NCI-H2196 (cell line): ENCODE measurements at regions not wholly inside any gene's neighbourhood (a gene's known extent, or its start where the extent isn't known, plus 50 kb on each side); places are given as distances from the start of the nearest gene placed in this dataset.
"Not testable (repeated sequence)": the region's sequence is repeated elsewhere in the genome, so short reads cannot be mapped to it uniquely, and the experiment has no call there.

Source experiments
- DNase-seq: peaks from one replicate; lab custom pipeline; 2025; ENCODE audit not compliant: unreplicated experiment; lab: John Stamatoyannopoulos, UW

DNA sequence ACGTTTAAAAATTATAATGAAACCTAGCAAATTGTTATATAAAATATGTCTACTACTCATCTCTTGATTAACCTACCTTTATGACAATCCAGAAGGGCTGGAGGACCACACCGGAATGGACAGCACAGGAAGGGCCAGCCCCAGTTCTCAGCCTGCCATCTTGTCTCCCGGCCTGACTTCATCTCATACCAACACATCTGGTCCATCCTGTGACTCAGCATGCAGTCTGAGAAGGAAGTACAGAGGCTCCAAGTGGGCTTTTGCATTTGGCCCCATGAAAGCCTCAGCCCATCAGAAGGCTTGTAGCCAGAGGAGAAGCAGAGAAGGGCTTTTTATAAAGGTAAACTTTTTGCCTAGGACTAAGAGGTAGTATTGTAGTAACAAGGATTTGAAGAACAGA is 436.6 kb downstream of the MRPL39 start:
- DNase-seq, result no peak

DNA sequence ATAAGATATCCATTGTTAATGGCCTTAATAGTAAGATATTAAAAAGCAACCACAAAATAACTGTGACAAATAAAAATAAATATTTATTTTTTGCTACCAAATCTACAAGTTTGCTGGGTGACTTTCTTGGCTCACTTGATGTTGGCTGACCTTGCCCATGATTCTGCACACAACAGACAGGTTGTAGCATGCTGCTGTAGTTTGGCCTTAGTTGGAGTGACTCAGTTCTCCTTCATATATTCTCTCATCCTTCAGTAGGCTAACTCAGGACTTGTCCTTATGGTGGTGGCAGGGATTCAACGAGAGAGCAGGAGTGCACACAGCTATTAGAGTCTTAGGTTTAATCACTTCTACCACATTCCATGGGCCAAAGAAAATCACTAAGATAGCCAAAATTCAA is 437.9 kb downstream of the MRPL39 start:
- no peak for DNase-seq

DNA sequence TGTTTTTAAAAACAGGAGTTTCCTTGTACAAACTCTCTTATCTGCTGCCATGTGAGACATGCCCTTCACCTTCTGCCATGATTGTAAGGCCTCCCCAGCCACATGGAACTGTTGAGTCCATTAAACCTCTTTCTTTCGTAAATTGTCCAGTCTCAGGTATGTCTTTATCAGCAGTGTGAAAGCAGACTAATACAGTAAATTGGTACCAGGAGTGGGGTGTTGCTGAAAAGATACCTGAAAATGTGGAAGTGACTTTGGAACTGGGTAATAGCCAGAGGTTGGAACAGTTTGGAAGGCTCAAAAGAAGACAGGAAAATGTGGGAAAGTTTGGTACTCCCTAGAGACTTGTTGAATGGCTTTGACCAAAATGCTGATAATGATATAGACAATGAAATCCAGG is 440.4 kb downstream of the MRPL39 start:
- DNase-seq, result not testable (repeated sequence)

DNA sequence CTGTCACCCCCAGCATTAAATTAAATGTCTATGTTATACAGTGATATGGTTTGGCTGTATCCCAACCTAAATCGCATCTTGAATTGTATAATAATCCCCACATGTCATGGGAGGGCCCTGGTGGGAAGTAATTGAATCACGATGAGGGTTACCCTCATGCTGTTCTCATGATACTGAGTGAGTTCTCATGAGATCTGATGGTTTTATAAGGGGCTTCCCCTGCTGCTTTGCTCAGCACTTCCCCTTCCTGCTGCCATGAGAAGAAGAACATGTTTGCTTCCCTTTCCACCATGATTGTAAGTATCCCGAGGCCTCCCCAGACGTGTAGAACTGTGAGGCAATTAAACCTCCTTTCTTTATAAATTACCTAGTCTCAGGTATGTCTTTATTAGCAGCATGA is 445.7 kb downstream of the MRPL39 start:
- DNase-seq, result no peak

DNA sequence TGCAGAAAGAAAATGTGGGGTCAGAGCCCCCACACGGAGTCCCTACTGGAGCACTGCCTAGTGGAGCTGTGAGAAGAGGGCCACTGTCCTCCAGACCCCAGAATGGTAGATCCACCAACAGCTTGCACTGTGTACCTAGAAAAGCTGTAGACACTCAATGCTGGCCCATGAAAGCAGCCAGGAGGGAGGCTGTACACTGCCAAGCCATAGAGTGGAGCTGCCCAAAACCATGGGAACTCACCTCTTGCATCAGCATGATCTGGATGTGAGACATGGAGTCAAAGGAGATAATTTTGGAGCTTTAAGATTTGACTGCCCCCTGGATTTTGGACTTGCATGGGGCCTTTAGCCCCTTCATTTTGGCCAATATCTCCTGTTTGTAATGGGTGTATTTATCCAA is 452.3 kb downstream of the MRPL39 start:
- not testable (repeated sequence) for DNase-seq

DNA sequence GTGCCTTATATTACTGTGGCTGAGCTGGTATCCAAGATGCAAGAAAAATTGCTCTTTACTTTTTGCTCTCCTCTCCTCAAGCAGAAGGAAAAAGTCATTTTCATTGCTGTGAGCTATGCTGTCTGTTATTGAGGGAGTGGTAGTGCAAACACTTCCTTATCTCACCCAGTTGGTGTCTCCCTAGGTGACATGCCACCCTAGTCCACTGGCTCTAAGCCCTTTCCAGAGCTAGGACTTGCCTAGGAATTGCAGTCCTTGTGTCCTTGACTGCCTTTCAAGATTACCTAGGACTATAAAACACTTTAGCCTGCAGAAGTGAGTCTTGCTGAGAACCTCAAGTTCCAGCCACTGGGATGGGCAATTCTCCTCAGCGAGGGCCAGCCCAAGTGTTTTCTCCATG is 458.3 kb downstream of the MRPL39 start:
- no peak for DNase-seq

DNA sequence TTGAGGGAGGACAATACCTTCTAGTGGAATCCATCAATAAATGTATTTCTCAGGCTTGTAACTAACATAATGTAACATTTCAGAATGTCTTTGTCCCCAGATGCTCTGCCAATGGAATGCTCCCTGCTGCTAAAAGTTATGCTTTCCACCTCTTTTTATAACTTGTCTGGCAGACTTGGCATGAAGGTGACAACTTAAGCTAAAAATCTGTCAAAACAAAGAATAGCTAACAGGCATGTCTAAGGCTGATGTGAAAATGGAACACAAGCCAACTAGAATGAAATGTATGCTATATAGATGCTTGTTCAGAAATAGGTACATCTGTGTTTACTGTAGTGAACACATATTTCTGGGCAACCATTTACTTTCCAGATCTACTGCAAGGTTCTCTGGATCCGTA is 467.9 kb downstream of the MRPL39 start:
- DNase-seq, result no peak

DNA sequence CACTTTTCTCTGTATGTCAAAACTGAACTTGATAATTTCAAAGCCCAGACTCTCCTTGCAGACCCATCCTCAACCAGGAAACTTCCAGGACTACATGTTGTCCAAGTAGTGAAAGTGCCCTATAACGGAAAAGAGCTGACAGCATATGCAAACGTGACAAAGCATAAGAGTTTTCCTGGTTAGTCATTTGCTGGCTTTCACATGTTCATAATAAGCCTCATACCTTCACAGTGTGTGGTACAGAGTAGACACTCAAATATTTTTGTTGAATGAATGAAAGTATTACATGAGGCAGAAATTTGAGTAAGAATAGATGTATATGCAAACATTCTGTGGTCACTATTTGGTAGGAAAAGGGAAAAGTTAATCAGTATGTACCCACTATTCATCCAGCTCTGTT is 473.3 kb downstream of the MRPL39 start:
- DNase-seq, result no peak

DNA sequence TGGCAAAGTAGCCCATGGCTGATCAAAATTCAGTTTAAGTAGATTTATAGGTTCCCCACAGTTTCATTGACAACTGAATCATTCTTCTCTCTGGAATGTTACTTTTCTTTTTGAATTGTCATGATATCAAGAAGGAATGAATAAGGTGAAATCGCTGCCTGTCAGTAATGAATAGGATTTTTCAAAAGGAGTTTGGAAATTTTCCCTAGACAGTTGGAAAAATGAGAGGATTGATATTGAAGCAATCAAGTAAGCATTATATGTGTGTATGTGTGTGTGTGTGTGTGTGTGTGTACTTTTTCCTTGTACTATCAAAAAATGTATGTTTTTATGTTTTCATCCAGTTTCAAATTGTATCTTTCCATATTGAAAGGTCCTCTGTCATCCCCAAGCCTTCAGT is 479.5 kb downstream of the MRPL39 start:
- DNase-seq, result no peak

DNA sequence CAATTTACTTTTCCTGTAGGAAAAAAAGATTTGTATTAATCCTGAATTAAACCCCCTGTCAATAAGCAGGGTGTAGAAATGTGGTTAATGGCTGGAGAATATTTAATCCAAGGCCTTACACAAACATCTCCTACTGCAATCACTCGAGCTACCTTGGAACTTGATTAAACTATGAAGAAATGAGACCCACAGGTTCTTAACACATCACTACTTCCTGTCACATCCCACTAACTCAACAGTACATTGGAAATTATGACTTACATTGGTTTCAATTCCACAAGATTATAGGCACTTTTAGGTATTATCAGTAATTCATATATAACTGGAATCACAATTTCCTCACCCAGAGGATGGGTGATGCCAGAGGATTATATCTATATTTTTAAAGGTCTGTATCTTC is 480.3 kb downstream of the MRPL39 start:
- DNase-seq, result no peak

DNA sequence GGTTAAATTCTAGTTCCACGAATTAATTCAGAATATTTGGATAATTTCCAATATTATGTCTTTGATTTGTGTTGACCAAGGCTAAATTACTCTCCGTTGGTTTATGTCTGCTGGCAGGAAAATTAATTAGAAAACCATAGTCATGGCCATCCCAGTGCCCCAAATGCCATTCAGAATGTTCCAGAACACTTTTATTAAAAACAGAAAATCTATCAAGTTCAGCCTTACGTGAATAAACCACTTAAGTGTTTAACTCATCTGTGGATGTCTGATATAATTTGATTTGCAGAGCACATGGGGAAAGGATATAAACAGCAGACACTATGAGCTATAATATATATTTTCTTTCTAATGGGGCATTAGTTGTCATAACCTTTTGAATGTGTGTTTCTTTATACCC is 480.7 kb downstream of the MRPL39 start:
- DNase-seq, result no peak

DNA sequence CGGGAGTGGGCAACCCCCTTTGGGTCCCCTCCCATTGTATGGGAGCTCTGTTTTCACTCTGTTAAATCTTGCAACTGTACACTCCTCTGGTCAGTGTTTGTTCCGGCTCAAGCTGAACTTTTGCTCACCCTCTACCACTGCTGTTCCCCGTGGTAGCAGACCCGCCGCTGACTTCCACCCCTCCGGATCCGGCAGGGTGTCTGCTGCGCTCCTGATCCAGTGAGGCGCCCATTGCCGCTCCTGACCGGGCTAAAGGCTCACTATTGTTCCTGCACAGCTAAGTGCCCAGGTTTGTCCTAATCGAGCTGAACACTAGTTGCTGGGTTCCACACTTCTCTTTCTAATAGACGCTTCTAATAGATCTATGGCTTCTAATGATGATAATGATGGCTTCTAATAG is 488.6 kb downstream of the MRPL39 start:
- DNase-seq, result no peak

DNA sequence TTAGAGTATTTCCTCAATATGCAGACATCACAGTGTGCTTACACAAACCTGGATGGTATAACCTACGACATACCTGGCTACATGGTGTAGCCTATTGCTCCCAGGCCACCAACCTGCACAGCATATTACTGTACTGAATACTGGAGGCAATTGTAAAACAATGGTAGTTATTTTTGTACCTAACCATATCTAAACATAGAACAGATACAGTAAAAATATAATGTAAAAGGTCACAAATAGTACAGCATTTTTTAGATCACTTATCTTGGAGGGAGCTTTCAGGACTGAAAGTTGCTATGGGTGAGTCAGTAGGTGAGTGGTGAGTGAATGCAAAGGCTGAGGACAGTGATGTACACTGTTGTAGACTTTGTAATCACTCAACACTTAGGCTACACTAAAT is 492.3 kb downstream of the MRPL39 start:
- no peak for DNase-seq

DNA sequence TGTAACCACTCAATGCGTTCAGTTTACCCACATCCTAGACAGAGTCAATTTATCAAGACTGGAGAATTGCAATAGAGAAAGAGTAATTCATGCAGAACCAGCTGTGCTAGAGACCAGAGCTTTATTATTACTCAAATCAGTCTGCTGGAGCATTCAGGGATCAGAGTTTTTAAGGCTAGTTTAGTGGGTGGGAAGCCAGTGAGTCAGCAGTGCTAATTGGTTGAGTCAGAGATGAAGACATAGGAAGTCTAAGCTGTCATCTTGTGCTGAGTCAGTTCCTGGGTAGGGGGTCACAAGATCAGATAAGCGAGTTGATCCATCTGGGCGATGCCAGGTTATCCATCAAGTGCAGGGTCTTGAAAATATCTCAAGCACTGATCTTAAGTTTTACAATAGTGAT is 499.6 kb downstream of the MRPL39 start:
- no peak for DNase-seq

DNA sequence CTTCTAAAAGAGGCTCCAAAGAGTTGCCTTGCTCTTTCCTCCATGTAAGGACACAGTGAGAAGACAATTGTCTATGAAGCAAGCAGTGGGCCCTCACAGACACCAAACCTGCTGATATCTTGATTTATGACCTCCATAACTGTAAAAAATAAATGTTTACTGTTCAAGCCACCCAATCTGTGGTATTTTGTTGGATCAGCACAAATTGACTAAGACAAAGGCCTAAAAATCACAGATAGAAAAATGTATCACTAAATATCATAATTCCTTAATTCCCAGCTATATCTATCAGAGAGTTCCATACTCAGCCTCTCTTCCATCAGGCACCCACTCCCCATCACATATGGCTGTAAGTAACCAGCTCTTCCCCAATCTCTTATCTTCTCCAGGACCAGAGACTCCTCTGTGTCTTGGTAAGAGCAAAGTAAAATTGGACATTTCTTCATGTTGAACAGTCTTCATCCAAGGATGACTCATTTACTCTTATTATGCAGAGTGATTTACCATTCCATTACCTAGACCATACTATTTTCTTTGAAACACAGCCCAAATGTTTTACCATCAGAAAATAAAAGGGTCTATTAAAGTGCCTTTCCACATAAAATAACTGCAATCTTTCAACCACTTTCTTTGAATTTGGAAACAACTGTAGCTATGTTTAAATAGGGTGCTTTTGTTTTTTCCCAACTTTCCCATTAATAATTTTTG is 503.6 kb downstream of the MRPL39 start:
- DNase-seq, result no peak

DNA sequence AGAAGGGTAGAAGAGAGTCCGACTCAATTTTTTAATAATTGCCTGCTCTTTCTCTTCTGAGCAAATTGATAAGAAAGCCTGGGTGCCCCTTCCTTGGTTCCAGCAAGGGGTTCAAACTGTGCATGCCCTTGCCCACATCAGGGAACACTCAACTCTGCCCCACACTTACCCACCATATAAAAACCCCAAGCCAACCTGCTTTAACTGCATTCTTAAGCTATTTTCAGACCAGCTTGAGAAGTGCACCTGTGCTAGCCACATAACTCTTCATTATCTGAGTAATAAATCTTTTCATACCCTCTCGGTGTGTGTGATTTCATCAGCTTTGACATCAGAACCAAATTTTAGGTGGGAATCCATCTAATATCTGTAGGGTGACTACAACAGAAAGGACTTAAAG is 509.6 kb downstream of the MRPL39 start:
- DNase-seq, result no peak

DNA sequence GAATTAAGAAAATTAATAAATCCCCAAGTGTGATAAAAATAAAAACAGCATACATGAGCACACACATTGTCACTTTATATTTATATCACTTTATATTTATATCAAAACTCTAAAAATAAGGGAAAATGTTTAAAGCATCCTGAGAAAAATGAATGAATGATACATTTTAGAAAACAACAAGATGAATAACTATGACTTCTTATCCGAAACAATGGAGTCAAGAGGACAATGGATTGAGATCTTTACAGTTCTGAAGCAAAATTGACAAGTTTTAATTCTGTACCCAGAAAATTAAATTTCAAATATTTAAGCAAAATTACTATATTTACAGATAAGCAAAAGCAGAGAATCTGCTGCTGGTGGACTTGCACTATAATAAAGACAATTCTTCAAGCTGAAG is 512.6 kb downstream of the MRPL39 start:
- DNase-seq, result no peak

DNA sequence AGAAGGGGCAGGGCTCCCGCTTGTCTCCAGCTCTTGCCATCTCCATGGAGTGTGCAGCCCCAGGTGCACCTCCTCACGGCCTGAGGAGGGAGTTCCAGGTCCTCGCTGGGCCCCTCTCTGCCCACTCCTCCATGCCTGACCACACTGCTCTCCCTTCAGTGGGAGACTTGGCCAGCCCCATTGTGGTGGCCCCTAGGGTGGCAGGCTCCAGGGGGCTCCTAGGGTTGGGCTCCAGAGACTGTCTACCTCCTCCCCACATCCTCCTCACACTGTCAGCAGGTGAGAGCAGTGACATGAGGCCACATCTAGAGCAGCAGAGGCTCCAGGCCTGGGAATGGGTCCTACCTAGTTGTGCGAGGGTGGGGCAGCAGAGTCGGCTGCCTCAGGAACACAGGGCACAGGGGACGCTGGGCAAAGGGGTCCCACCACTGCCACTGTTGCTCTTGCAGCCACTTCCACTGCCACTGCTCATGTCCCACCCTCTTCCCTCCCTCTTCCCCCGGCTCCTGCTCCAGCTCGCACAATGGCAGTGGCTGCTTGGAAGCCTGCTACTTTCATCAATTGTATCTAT is 514.8 kb downstream of the MRPL39 start:
- no peak for DNase-seq

DNA sequence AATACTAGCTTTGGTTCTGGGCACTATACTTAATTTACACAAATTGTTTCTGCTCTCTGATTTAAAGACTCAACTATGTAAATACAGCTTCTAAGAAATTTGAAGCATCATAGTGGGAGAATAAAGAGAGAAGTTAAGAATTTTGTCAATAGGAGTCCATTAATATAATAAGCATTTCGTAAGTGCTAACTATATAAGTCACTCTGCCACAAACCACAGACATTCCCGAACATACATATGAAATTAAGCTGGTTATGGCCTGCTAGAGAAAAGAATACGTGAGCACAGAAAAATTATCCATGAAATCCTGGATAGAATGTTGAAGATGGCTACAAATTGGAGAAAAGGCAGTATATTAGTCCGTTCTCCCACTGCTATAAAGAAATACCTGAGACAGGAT is 526.2 kb downstream of the MRPL39 start:
- DNase-seq, result no peak

DNA sequence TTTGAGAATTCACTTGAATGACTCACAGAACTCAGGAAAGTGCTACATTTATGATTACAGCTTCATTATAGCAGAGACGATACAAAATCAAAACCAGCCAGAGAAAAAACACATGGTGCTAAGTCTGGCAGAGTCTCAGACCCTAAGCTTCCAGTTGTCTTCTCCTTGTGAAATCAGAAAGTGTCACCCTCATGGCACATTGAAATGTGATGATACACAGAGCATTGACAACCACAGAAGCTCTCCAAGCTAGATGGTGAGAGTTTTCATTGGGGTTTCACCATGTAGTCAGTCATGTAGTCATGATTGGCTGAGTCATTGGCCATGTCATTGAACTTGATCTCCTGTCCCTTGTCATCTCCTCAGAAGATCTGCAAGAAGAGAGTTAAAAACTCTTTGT is 526.6 kb downstream of the MRPL39 start:
- DNase-seq, result no peak

DNA sequence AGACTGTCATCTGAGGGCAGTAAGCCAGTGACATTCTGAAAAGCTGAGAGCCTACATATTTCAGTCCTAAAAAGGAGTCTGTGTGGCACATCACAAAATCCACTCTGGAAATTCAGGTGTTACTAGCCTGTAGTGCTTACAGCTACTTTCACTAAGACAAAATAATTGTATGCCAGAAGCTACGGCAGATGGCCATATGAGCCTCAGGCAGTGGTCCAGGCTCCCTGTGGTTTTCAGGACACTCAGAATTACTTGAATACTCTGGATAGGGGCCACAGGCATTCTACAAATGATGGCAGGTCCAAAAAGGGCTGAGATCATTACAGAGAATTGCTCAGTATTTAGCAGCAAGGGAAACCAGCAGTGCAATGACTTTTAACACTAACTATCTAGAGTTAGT is 527.1 kb downstream of the MRPL39 start:
- no peak for DNase-seq

DNA sequence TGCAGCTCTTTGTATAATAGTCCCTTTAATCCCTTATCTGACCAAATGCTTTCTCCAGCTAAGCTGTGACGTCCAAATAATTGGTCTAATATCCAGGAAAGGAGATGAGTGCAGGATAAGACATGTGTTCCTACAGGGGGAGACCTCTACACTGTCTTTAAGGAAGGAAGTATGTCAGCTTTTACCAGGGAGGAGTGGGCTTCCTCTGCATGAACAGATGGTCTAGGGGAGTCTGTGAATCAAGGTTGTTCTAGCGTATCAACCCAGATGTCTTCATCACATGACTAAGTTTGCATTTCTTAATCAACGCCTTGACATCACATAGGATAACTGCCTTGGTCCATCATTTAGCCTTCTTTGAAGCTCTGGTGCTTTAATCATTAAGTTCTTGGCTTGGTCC is 528.2 kb downstream of the MRPL39 start:
- no peak for DNase-seq

DNA sequence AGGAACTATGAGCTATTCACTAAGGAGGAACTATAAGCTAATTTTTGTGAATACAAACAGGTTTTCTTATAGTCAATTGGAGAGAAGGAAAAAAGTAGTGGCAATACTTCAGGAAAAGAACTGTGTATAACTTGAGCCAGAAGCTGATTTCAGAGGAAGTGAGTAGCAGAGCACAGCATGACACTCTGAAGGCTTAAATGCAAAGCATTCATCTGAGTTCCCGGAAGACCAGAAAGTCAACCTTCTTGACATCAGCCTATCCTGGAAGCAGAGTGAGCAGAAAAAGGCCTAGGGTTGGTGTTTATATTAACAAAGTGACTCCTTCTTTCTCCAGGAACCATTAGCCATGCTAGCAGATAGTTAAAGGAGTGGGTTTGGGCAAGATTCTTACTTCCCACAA is 545.2 kb downstream of the MRPL39 start:
- no peak for DNase-seq
